ENCODE measurements at regions not wholly inside any gene's neighbourhood (a gene's known extent, or its start where the extent isn't known, plus 50 kb on each side); places are given as distances from the start of the nearest gene placed in this dataset.

DNA sequence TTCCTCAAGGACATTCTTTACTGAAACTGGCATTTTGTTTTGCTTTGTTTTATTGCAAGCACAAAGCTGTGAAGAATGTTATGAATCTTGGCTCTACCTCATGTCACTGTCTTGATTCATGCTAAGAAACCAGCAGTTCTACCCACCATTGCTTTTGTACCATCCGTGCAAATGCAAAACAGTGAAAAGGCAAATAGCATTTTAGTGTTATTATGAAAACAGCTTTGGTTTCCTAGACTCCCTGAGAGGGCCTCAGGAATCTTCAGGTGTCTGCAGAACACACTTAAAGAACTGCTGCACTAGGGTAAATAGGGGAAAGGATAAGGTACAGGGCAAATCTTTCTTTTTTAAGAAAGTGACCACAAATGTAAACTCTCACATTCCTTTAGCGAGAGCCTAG lies 318.9 kb downstream of the AHR start:
- H3K4me2 ChIP-seq, result no peak overlapping the region
- H3K9me3 ChIP-seq, result no peaks in the 10 kb centered on the region
- ATAC-seq (no peak), FAIRE-seq (no peak), DNase-seq (ENCODE audit: low read depth in 1 of 2, low spot score in 1 of 2) (no peak)
- 85% methylated on average over 2 of the region's 2 CpGs for WGBS (ENCODE audit: missing lambda C conversion rate)
- TF ChIP-seq, protein P1, sequence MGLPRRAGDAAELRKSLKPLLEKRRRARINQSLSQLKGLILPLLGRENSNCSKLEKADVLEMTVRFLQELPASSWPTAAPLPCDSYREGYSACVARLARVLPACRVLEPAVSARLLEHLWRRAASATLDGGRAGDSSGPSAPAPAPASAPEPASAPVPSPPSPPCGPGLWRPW (IDR thresholded peaks at IDR 0.05), result no peak
- no peaks in the 10 kb centered on the region for H3K4me1 ChIP-seq
- H3K4me3 ChIP-seq, result no peak overlapping the region
- POLR2A ChIA-PET, result no interaction called here
- H3K27ac ChIP-seq, result no peak overlapping the region
- CTCF ChIA-PET, result interaction anchor here (0.9 to 1.2 kb wide), 2 partner anchors 49 to 635 kb away, joined by 3 read pairs; no protein-coding TSS in a partner anchor

DNA sequence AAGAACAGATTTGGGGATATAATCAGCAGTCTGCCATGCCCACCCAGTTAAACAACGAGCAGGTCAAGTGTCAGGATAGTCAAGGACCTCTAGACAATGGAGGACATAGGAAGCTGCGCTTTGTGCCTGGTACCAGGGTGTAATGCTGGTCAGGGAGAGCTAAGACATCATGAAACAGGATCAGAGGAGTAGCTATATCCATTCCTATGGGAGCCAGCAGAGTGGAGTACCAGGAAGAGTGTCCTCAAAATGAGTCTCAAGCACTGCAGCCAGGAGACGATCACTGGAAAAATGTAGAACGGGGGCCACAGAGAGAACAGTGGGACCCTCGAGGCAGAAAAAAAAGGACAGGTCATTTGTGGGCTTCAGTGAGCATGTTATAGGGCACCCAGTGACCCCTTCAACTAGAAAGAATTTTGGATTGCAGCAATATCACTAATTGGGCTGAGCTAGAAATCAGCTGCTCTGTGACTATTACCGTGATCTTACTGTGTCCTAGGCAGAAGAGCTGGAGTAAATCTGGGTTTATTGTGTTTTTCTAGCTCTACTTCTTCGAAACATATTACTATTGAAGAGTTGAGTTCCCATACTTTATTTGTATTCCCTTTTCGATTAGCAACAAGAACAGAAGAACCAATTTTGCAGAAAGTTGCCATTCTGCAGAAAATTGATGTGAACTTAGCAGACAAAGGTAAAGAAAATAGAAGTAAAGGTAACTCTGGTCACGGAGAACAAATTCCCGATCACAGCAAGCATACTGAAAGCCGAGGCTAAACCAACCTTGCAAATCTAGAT lies 319.6 kb downstream of the AHR start:
- FAIRE-seq (no peak), ATAC-seq (no peak), DNase-seq (ENCODE audit: low read depth in 1 of 2, low spot score in 1 of 2) (no peak)
- H3K4me2 ChIP-seq, result no peak overlapping the region
- H3K4me3 ChIP-seq, result no peak overlapping the region
- H3K9me3 ChIP-seq, result no peaks in the 10 kb centered on the region
- CTCF ChIA-PET, result interaction anchor here (0.9 to 1.2 kb wide), 2 partner anchors 49 to 635 kb away, joined by 3 read pairs; no protein-coding TSS in a partner anchor
- TF ChIP-seq TP53 (CRISPR knock-in tag; IDR thresholded peaks at IDR 0.05), result no peak
- no peak for TF ChIP-seq TFCP2L1 (CRISPR knock-in tag; IDR thresholded peaks at IDR 0.05)
- TF ChIP-seq CBX8 (IDR thresholded peaks at IDR 0.05), result no peak
- TF ChIP-seq, protein P2, sequence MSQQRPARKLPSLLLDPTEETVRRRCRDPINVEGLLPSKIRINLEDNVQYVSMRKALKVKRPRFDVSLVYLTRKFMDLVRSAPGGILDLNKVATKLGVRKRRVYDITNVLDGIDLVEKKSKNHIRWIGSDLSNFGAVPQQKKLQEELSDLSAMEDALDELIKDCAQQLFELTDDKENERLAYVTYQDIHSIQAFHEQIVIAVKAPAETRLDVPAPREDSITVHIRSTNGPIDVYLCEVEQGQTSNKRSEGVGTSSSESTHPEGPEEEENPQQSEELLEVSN (IDR thresholded peaks at IDR 0.05; ENCODE audit: borderline replicate concordance, low read depth), result no peak
- TF ChIP-seq SREBF2 (IDR thresholded peaks at IDR 0.05), result no peak
- H3K4me1 ChIP-seq, result no peaks in the 10 kb centered on the region
- 68% methylated on average over 11 of the region's 11 CpGs for WGBS (ENCODE audit: missing lambda C conversion rate)
- POLR2A ChIA-PET, result no interaction called here
- H3K27ac ChIP-seq, result no peak overlapping the region

DNA sequence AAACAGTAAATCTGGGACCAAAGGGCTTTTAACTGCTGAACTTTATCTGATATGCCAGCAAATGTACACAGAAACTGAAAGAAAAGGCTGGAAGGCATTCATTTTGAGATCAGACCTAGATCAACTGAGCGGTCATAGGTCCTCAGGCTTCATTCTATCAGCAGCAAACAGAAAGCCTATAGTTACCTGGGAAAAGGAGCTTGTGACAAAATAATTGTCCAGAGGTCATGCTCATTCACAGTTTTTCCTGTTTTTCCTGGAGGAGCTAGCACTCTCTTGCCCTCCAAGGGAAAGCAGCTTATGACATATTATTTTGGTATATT lies 320.2 kb downstream of the AHR start:
- ChIA-PET CTCF (interaction anchor here (1.2 kb wide), 1 partner anchor 48 kb away, joined by 3 read pairs; no protein-coding TSS in a partner anchor), POLR2A (no interaction called here)
- H3K9me3 ChIP-seq, result no peaks in the 10 kb centered on the region
- H3K4me1 ChIP-seq, result peaks cover under 1% of the 10 kb centered on the region; the same call in 2 of the 3 replicates
- H3K4me2 ChIP-seq, result no peak overlapping the region
- H3K27ac ChIP-seq, result no peak overlapping the region
- WGBS (ENCODE audit: missing lambda C conversion rate), result 89% methylated on average over 1 of the region's 1 CpG
- TF ChIP-seq SMC3 (IDR thresholded peaks at IDR 0.05) (no peak), POLR2AphosphoS2 (conservative IDR thresholded peaks at IDR 0.05; ENCODE audit: low read length) (no peak), CBX2 (IDR thresholded peaks at IDR 0.05; ENCODE audit: borderline replicate concordance, low read depth) (no peak), FOSB (CRISPR knock-in tag; IDR thresholded peaks at IDR 0.05) (no peak), JUN (IDR thresholded peaks at IDR 0.05) (no peak), HDAC2 (IDR thresholded peaks at IDR 0.05) (no peak), KDM5A (IDR thresholded peaks at IDR 0.05) (no peak), RAD21 (conservative IDR thresholded peaks at IDR 0.05 in 1 of 2, IDR thresholded peaks at IDR 0.05 in 1 of 2) (no peak), HOXA7 (CRISPR knock-in tag; IDR thresholded peaks at IDR 0.05) (no peak), CHD2 (IDR thresholded peaks at IDR 0.05; ENCODE audit: low read length, partially characterized antibody) (no peak), GATA3 (IDR thresholded peaks at IDR 0.05; ENCODE audit: borderline replicate concordance) (no peak)
- TF ChIP-seq, protein P3, sequence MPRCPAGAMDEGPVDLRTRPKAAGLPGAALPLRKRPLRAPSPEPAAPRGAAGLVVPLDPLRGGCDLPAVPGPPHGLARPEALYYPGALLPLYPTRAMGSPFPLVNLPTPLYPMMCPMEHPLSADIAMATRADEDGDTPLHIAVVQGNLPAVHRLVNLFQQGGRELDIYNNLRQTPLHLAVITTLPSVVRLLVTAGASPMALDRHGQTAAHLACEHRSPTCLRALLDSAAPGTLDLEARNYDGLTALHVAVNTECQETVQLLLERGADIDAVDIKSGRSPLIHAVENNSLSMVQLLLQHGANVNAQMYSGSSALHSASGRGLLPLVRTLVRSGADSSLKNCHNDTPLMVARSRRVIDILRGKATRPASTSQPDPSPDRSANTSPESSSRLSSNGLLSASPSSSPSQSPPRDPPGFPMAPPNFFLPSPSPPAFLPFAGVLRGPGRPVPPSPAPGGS (IDR thresholded peaks at IDR 0.05), result no peak
- TF ChIP-seq, protein P2 (IDR thresholded peaks at IDR 0.05; ENCODE audit: borderline replicate concordance, low read depth), result no peak
- DNase-seq (ENCODE audit: low read depth in 1 of 2, low spot score in 1 of 2) (no peak), ATAC-seq (no peak), FAIRE-seq (no peak)
- no peak overlapping the region for H3K4me3 ChIP-seq
